ENCODE measurements at regions not wholly inside any gene's neighbourhood (a gene's known extent, or its start where the extent isn't known, plus 50 kb on each side); places are given as distances from the start of the nearest gene placed in this dataset.

DNA sequence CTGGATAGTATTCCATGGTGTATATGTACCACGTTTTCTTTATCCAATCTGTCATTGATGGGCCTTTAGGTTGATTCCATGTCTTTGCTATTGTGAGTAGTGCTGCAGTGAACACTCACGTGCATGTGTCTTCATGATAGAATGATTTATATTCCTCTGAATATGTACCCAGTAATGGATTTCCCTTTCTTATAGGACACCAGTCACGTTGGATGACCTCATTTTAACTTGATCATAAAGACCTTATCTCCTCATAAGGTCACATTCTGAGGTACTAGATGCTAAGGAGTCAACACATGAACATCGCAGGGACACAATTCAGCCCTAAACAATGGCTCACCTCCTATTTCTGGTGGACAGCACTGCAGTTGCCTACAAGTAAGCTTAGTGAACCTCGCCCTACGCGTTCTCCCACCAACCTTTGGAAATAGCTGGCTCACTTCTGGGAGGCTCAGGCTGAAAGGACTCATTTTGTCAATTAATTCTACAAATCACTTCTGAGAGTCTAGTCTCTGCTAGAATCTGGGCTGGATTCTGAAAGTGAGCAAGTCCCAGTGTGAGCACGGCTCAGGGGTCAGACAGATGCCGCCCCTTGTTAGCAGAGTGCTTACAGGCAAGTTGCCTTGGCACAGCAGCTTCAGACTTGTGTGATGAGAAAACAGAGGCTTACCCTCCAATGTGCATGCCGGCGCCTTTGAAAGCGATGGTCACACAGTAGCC is 183.8 kb upstream of the GSC start:
- no peak for DNase-seq

GRCh38 chr14:94952097-94952496 is 182.2 kb upstream of the GSC start:
- DNase-seq = no peak

DNA sequence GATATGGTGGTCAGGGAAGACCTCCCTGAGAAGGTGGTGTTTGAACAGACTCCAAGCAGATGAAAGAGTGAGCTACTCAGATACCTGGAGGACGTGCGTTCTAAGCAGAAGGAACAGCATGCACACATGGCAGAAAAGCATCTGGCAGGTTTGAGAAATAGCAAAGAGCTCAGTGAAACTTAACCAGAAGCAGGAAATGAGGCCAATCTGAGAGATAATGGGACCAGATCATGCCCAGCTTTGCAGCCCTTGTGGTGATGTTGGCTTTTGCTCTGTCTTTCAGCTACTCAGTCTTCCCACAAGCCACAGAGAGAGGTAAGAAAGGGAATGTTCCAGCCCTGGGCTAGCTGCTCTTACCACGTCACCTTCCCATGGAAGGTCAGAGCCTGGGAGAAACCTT is 176.3 kb upstream of the GSC start:
- DNase-seq = no peak

DNA sequence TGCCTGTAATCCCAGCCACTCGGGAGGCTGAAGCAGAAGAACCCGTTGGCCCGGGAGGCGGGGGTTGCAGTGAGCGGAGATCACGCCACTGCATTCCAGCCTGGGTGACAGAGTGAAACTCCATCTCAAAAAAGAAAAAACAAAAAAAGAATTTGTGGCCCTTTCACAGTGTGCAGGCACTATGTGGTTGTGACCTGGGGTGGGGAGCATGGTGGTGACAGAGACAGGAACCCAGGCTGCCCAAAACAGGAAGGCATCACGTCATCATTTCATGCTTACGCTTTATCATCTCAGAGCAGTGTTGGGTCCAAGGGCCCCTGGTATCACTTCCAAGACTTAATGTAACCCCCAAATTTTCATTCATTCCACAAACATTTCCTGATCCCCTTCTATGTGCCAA is 175.7 kb upstream of the GSC start:
- DNase-seq = no peak

DNA sequence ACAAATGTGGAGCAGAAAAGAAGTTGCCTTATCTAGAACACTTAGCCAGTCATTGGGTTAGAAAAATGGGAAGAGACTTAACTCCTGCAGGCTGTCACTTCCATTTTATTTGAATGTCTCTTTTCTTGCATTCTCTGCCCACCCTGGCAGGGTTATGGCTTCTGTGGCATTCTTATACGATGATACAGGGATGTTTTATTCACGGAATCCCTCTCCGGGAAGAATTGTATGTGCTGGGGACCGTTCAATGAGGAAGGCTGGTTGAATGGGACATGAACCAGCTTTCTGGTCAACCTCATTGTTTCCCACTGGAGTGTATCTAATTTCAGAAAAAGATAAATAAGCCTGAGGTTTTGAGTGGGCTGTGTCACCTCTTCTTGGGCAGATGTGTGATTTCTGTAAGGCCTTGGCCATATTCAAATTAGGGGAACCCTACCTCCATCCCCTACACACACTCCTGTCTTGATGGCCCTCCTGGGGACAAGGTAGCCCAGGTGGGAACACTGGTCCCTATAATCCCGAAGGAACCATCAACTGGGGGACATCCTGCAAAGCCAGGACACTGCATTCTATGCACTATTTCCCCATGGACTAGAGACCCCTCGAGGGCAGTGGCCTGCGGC is 174.8 kb upstream of the GSC start:
- DNase-seq = peak in 1 of 3 donors; percentile 14

DNA sequence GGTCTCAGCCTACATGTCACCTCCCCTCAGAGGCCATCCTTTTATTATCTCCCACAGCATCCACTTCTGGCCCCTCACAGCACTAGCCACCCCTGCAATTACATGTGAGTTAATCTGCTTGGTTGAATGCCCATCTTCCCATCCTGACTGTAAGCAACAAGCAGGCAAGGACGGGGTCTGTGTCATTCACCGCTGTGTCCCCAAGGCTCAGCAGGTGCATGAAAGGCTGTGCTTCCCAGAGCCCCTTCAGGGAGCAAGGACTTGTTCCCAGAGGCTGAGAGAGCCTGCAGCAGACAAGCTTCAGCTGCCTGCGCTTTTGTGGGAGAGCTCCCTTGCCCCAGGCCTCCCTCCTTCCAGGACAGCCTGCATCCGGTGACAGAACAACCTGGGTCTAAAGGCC is 172.7 kb upstream of the GSC start:
- no peak for DNase-seq

- peak in 1 of 3 donors; percentile 8 for DNase-seq
Observed at GRCh38 chr14:94941311-94941710, 171.4 kb upstream of the GSC start.

DNA sequence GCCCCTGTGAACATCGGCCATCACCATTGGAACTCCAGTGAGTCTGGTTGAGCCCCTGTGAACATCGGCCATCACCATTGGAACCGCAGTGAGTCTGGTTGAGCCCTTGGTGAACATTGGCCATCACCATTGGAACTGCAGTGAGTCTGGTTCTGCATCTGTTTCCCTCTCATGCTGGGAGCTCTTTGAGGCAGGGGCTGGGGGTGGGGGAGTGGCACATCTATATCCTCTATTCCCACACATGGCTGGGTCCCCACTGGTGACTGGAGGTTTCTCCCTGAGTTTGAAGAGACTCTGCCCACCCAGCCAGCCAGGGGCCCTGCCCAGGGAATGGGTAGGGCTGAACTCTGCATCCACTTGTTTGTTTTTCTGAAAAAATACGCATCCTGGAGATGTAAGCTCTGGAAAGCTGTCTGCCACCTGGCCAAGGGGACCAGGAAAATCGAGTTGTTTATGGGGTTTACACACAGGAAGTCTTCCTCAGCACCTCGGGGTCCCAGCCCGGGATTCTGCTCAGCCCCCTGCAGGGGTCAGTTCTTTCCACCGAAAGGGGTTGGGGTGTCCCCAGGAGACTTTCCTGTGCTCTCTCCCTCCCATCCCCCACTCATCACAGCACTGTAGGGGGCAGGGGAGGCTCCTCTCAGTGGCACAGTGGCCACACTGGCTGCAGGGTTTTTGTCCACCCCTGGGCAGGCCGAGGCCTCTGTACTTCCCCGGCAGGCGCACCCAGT is 170.5 kb upstream of the GSC start:
- no peak for DNase-seq

DNA sequence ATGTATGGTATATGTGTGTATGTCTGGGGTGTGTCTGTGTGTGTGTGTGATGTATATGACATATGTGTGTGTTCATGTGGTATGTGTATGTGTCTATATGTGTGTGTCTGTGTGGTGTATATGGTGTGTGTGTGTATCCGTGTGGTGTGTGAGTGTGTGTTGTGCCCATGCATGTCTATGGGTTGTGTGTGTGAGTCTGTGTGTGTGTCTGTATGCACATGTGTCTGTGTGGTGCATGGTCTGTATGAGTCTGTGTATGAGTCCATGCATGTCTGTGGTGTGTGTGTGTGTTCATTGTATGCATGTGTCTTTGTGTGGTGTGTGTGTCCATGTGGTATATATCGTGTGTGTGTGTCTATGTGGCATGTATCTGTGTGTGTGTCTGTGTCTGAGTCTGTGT is 168.1 kb upstream of the GSC start:
- DNase-seq = no peak

GRCh38 chr14:94936901-94937685 is 167.2 kb upstream of the GSC start:
- no peak for DNase-seq

GRCh38 chr14:94936401-94936892 is 166.5 kb upstream of the GSC start:
- no peak for DNase-seq

- no peak for DNase-seq
Observed at GRCh38 chr14:94935706-94936300, 165.9 kb upstream of the GSC start.

- DNase-seq = no peak
Observed at GRCh38 chr14:94934276-94934810, 164.4 kb upstream of the GSC start.

GRCh38 chr14:94933486-94933885 is 163.6 kb upstream of the GSC start:
- DNase-seq = no peak

DNA sequence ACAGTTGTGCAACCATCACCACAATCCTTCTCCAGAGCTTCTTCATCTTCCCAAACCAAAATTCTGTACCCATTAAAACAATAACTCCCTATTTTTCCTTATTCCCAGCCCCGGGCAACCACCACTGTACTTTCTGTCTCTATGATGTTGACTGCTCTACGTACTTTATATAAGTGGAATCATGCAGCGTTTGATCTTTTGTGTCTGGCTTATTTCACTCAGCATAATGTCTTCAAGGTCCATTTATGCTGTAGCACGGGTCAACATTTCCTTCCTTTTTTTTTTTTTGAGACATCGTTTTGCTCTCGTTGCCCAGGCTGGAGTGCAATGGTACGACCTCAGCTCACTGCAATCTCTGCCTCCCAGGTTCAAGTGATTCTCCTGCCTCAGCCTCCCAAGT is 162.7 kb upstream of the GSC start:
- DNase-seq = no peak

DNA sequence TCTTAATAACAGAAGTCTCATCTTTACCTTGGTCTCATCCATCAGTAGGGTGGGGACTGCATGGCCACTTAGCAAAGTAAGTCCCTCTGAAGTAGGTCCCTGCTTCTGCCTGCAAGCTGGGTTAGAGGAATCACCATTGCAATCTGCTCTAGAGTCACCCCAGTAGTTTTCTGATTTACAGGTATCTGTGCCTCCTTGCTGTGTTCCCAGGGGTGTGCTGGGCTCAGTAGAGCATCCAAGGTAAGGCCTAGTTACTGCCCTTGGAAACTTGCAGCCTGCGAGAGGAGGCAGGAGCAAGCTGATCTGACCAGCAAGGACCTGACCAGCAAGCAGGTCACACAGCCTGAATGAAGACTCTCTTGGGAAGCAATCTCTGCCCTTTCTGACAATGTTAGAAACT is 160.8 kb upstream of the GSC start:
- no peak for DNase-seq

GRCh38 chr14:94929354-94929753 is 159.4 kb upstream of the GSC start:
- no peak for DNase-seq

- DNase-seq = no peak
Observed at GRCh38 chr14:94926176-94926575, 156.3 kb upstream of the GSC start.

GRCh38 chr14:94925416-94926173 is 155.7 kb upstream of the GSC start:
- no peak for DNase-seq

DNA sequence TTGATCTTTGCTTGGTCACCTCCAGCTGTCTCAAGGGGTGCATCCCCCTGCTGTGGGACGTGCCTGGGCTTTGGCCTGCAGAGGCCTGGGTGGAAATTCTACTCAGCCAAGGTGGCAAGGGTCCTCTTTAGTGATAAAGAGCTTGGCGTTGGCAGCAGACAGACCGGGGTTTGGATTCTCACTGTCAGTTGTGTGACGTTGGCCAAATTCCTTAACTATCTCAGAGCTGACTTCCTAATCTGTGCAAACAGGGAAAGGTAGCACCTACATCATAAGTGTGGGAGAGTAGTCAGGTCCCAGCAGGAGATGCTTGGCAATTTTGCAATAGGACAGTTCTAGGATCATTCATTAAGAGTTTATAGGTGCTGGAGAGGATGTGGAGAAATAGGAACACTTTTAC is 154.3 kb upstream of the GSC start:
- DNase-seq = no peak

- DNase-seq = no peak
Observed at GRCh38 chr14:94923786-94924185, 153.9 kb upstream of the GSC start.

Data from suppressor macrophage treated with lipopolysaccharide for 1 hour (primary cell).